Lung (tissue), 11 donors: ENCODE measurements at regions not wholly inside any gene's neighbourhood (a gene's known extent, or its start where the extent isn't known, plus 50 kb on each side); places are given as distances from the start of the nearest gene placed in this dataset.
A peak's percentile ranks its signal among the peaks of the same experiment; 100 is the strongest.

Experiments
- ATAC-seq: fragments of 200-7000 bp; cut with Tn5 transposase; one replicate; pipeline ENCODE4 v1.9.1; 2020; ENCODE audit warnings: moderate number of reproducible peaks; ENCODE audit not compliant: insufficient read depth, low FRiP score
- DNase-seq, 3 donors: peaks; one replicate each; pipeline ENCODE4 v3.0.0-alpha.2; 2013 to 2017
- H3K27ac ChIP-seq, 2 donors: one replicate each; pipeline ENCODE4 v1.5.1; 2013; ENCODE audit warnings: mild to moderate bottlenecking in 2 of 2, moderate library complexity in 2 of 2, control low read depth in 1 of 2, inconsistent platforms in 1 of 2, low read depth in 1 of 2, low read length in 1 of 2
- H3K27me3 ChIP-seq, 3 donors: one replicate each; pipeline ENCODE4 v1.5.1; 2013; ENCODE audit warnings: low read length in 2 of 3; ENCODE audit not compliant: control insufficient read depth in 3 of 3, insufficient read depth in 3 of 3
- H3K36me3 ChIP-seq, 4 donors: one replicate each; pipeline ENCODE4 v1.5.1; 2013; ENCODE audit warnings: low read length in 4 of 4, mild to moderate bottlenecking in 1 of 4, moderate library complexity in 1 of 4; ENCODE audit not compliant: control insufficient read depth in 4 of 4, insufficient read depth in 4 of 4
- H3K4me1 ChIP-seq, 5 donors: one replicate each; pipeline ENCODE4 v1.5.1; 2013; ENCODE audit warnings: low read length in 5 of 5, mild to moderate bottlenecking in 2 of 5, moderate library complexity in 1 of 5; ENCODE audit not compliant: control insufficient read depth in 5 of 5, insufficient read depth in 5 of 5
- H3K4me3 ChIP-seq: one replicate; pipeline ENCODE4 v1.5.1; 2013; ENCODE audit warnings: mild to moderate bottlenecking, control low read depth, moderate library complexity
- H3K9ac ChIP-seq, 2 donors: one replicate each; pipeline ENCODE4 v1.5.1; 2013; ENCODE audit warnings: low read length in 2 of 2, control low read depth in 1 of 2; ENCODE audit not compliant: insufficient read depth in 1 of 2
- H3K9me3 ChIP-seq, 4 donors: one replicate each; pipeline ENCODE4 v1.5.1; 2013; ENCODE audit warnings: low read length in 3 of 4, mild to moderate bottlenecking in 1 of 4, moderate library complexity in 1 of 4; ENCODE audit not compliant: control insufficient read depth in 4 of 4, insufficient read depth in 3 of 4
- CTCF ChIP-seq: IDR thresholded peaks from 2 replicates; pipeline ENCODE4 v1.5.1; 2012; ENCODE audit warnings: mild to moderate bottlenecking; ENCODE audit errors: control extremely low read depth, extremely low read depth
- WGBS, 2 donors: extraction: QIAGEN DNeasy Blood & Tissue Kit; methylation state at CpG; one replicate each; pipeline ENCODE4 v1.1.7; 2013; 5-methylcytosine and 5-hydroxymethylcytosine counted together
- donor health status: control.
- donor health status: control.
- donor health status: Bipolar disorder and iron deficiency.
- donor health status: healthy.
- donor health status: DM: yes; HTN: yes; CAD: no.

GRCh38 chr12:30106204-30106965, 322.6 kb upstream of the TMTC1 start:
- peak; percentile 12 to 43 (median 27) for DNase-seq

DNA sequence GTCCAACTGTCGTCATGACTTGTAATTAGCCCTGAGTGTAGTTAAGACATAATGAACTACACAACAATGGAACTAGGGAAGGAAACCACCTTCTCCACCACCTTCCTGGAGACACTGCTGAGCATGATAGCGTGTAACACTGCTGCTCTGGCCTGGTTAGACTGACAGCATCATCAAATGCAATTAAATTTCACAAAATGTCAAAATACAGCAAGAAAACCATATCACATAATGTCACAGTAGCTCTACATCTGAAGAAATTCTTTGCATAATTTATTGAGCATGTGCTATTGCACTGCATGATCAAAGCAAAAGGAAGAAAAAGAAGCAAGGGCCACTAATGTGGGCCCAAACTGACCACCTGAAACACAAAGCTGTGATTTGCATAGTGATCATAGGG, 321.8 kb upstream of the TMTC1 start:
- Histone ChIP-seq H3K27ac (no peak overlapping the region), H3K4me3 (no peak overlapping the region), H3K36me3 (no peaks in the 10 kb centered on the region), H3K9ac (no peak overlapping the region), H3K9me3 (peaks cover 0 to 5% (median 0%) of the 10 kb centered on the region in 4 donors), H3K27me3 (no peaks in the 10 kb centered on the region), H3K4me1 (peaks cover 0 to 5% (median 0%) of the 10 kb centered on the region in 5 donors)
- ATAC-seq (no peak), DNase-seq (no peak)
- TF ChIP-seq CTCF, result no peak
- WGBS, 2 donors, result 58 to 61% methylated on average over 2 of the region's 2 CpGs

More at GRCh38 chr12:30106204-30106965, 322.6 kb upstream of the TMTC1 start:
- no peaks in the 10 kb centered on the region for H3K36me3 ChIP-seq
- no peak overlapping the region for H3K27ac ChIP-seq
- H3K9me3 ChIP-seq, result peaks cover 0 to 5% (median 0%) of the 10 kb centered on the region in 4 donors
- WGBS, 2 donors, result 44 to 46% methylated on average over 9 of the region's 9 CpGs
- no peak for TF ChIP-seq CTCF
- H3K27me3 ChIP-seq, result no peaks in the 10 kb centered on the region
- H3K4me1 ChIP-seq, result peaks cover 0 to 5% (median 0%) of the 10 kb centered on the region in 5 donors
- peak; percentile 41 for ATAC-seq
- no peak overlapping the region for H3K4me3 ChIP-seq
- H3K9ac ChIP-seq, result no peak overlapping the region

DNA sequence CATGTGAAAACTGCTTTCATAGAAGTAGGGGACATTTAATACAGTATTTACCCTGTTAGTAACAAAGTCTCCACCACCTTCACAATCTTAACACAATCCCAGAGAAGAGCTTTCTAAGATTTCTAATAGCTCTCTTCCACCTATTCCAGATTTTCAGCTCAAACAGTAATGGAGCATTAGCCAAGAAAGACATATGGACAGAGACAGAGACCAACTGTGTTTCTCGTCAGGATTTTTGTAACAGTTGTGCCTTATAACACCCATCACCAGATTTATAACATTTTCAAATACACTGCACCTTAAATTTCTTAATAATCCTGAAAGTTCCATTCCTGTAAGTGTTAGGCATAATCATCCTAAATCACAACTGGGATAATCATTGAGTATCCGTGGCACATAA, 321.2 kb upstream of the TMTC1 start:
- peaks cover 0 to 5% (median 0%) of the 10 kb centered on the region in 4 donors for H3K9me3 ChIP-seq
- H3K4me1 ChIP-seq, result peaks cover 0 to 5% (median 0%) of the 10 kb centered on the region in 5 donors
- H3K27ac ChIP-seq, result no peak overlapping the region
- no peak overlapping the region for H3K4me3 ChIP-seq
- ATAC-seq (no peak), DNase-seq (no peak)
- WGBS, 2 donors, result 80 to 88% methylated on average over 2 of the region's 2 CpGs
- no peaks in the 10 kb centered on the region for H3K36me3 ChIP-seq
- no peaks in the 10 kb centered on the region for H3K27me3 ChIP-seq
- no peak for TF ChIP-seq CTCF
- no peak overlapping the region for H3K9ac ChIP-seq

DNA sequence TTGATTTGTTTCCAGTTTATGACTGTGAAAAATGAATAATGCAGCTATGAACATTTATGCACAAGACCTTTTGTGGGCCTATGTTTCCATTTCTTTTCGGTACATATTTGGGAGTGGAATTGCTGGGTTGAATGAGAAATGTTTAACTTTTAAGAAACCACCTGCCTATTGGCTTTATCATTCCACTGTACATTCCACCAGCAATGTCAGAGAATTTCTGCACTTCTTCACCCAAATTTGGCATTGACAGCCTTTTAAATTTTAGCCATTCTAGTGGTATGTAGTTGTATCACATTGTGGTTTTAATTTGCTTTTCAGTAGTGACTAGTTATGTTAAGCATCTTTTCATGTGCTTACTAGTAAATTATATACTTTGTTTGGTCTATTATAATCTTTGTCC, 317.0 kb upstream of the TMTC1 start:
- Histone ChIP-seq H3K27ac (no peak overlapping the region), H3K9me3 (no peaks in the 10 kb centered on the region), H3K36me3 (no peaks in the 10 kb centered on the region), H3K4me1 (peaks cover 0 to 10% (median 0%) of the 10 kb centered on the region in 5 donors), H3K27me3 (no peaks in the 10 kb centered on the region), H3K4me3 (no peak overlapping the region), H3K9ac (no peak overlapping the region)
- TF ChIP-seq CTCF, result no peak
- 89 to 91% methylated on average over 1 of the region's 1 CpG for WGBS, 2 donors
- ATAC-seq, result no peak
- no peak for DNase-seq
